ENCODE measurements at regions not wholly inside any gene's neighbourhood (a gene's known extent, or its start where the extent isn't known, plus 50 kb on each side); places are given as distances from the start of the nearest gene placed in this dataset.
"Not testable (repeated sequence)": the region's sequence is repeated elsewhere in the genome, so short reads cannot be mapped to it uniquely, and the experiment has no call there.

GRCh38 chr19:28540385-28540784, 672.6 kb downstream of the UQCRFS1 start:
- not testable (repeated sequence) for DNase-seq (ENCODE audit: low read depth)

GRCh38 chr19:28539759-28540158, 673.2 kb downstream of the UQCRFS1 start:
- DNase-seq (ENCODE audit: low read depth): no peak

GRCh38 chr19:28538579-28538978, 674.4 kb downstream of the UQCRFS1 start:
- not testable (repeated sequence) for DNase-seq (ENCODE audit: low read depth)

GRCh38 chr19:28537896-28538295, 675.1 kb downstream of the UQCRFS1 start:
- DNase-seq (ENCODE audit: low read depth): no peak

- no peak for DNase-seq (ENCODE audit: low read depth)
These were observed 675.9 kb downstream of the UQCRFS1 start for GRCh38 chr19:28537079-28537478.

- no peak for DNase-seq (ENCODE audit: low read depth)
These were observed 677.6 kb downstream of the UQCRFS1 start for GRCh38 chr19:28535352-28535775.

- no peak for DNase-seq (ENCODE audit: low read depth)
These were observed 678.1 kb downstream of the UQCRFS1 start for GRCh38 chr19:28534766-28535351.

GRCh38 chr19:28532765-28533341, 680.1 kb downstream of the UQCRFS1 start:
- no peak for DNase-seq (ENCODE audit: low read depth)

- no peak for DNase-seq (ENCODE audit: low read depth)
These were observed 681.0 kb downstream of the UQCRFS1 start for GRCh38 chr19:28531979-28532378.

- no peak for DNase-seq (ENCODE audit: low read depth)
These were observed 682.4 kb downstream of the UQCRFS1 start for GRCh38 chr19:28530406-28531035.

GRCh38 chr19:28526038-28526437, 686.9 kb downstream of the UQCRFS1 start:
- DNase-seq (ENCODE audit: low read depth): no peak

- no peak for DNase-seq (ENCODE audit: low read depth)
These were observed 689.3 kb downstream of the UQCRFS1 start for GRCh38 chr19:28523619-28524018.

- DNase-seq (ENCODE audit: low read depth): no peak
These were observed 690.4 kb downstream of the UQCRFS1 start for GRCh38 chr19:28522545-28522922.

GRCh38 chr19:28521614-28522544, 691.1 kb downstream of the UQCRFS1 start:
- DNase-seq (ENCODE audit: low read depth): no peak

GRCh38 chr19:28520998-28521568, 691.9 kb downstream of the UQCRFS1 start:
- no peak for DNase-seq (ENCODE audit: low read depth)

GRCh38 chr19:28519952-28520861, 692.7 kb downstream of the UQCRFS1 start:
- peak; percentile 74 for DNase-seq (ENCODE audit: low read depth)

- DNase-seq (ENCODE audit: low read depth): no peak
These were observed 693.7 kb downstream of the UQCRFS1 start for GRCh38 chr19:28519218-28519779.

- DNase-seq (ENCODE audit: low read depth): no peak
These were observed 696.5 kb downstream of the UQCRFS1 start for GRCh38 chr19:28516415-28516872.

- no peak for DNase-seq (ENCODE audit: low read depth)
These were observed 698.8 kb downstream of the UQCRFS1 start for GRCh38 chr19:28514166-28514565.

- no peak for DNase-seq (ENCODE audit: low read depth)
These were observed 701.3 kb downstream of the UQCRFS1 start for GRCh38 chr19:28511655-28512054.
